Left ventricle myocardium inferior (tissue), 1 donor: ENCODE measurements at regions not wholly inside any gene's neighbourhood (a gene's known extent, or its start where the extent isn't known, plus 50 kb on each side); places are given as distances from the start of the nearest gene placed in this dataset.

Source experiments
- DNase-seq: peaks from one replicate; pipeline ENCODE4 v3.0.0-alpha.2; 2020
- H3K27ac ChIP-seq: fragments of 200-600 bp; replicated peaks from 2 replicates; pipeline ENCODE4 v1.8.0; 2021
- H3K27me3 ChIP-seq: fragments of 200-600 bp; 2 replicates; pipeline ENCODE4 v1.8.0; 2021; ENCODE audit warnings: low read depth
- H3K36me3 ChIP-seq: fragments of 200-600 bp; 2 replicates; pipeline ENCODE4 v1.8.0; 2021
- H3K4me1 ChIP-seq: fragments of 200-600 bp; 2 replicates; pipeline ENCODE4 v1.8.0; 2021
- H3K4me3 ChIP-seq: fragments of 200-600 bp; 2 replicates; pipeline ENCODE4 v1.8.0; 2021; ENCODE audit warnings: mild to moderate bottlenecking, moderate library complexity
- H3K9me3 ChIP-seq: fragments of 200-600 bp; replicated peaks from 2 replicates; pipeline ENCODE4 v1.8.0; 2021
- intact Hi-C: fragments of 100-400 bp; cut with micrococcal nuclease; formaldehyde crosslinking; loops from one replicate; pipeline ENCODE4 v1.11.0; 2022
- TF ChIP-seq, protein P1 (sequence below): fragments of 200-600 bp; IDR thresholded peaks from 2 replicates; pipeline ENCODE4 v1.8.0; 2021; ENCODE audit warnings: antibody characterized with exemption, mild to moderate bottlenecking, borderline replicate concordance
- donor health status: DM: no; HTN: yes; CAD: no; lungs with severe emphysema.

- Histone ChIP-seq H3K36me3 (no peaks in the 10 kb centered on the region), H3K4me1 (peaks cover 57% of the 10 kb centered on the region), H3K9me3 (no peaks in the 10 kb centered on the region), H3K4me3 (no peak overlapping the region), H3K27me3 (no peaks in the 10 kb centered on the region), H3K27ac (no peak overlapping the region)
- TF ChIP-seq, protein P1, sequence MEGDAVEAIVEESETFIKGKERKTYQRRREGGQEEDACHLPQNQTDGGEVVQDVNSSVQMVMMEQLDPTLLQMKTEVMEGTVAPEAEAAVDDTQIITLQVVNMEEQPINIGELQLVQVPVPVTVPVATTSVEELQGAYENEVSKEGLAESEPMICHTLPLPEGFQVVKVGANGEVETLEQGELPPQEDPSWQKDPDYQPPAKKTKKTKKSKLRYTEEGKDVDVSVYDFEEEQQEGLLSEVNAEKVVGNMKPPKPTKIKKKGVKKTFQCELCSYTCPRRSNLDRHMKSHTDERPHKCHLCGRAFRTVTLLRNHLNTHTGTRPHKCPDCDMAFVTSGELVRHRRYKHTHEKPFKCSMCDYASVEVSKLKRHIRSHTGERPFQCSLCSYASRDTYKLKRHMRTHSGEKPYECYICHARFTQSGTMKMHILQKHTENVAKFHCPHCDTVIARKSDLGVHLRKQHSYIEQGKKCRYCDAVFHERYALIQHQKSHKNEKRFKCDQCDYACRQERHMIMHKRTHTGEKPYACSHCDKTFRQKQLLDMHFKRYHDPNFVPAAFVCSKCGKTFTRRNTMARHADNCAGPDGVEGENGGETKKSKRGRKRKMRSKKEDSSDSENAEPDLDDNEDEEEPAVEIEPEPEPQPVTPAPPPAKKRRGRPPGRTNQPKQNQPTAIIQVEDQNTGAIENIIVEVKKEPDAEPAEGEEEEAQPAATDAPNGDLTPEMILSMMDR, result no peak
- intact Hi-C loops, result no loop called here
- DNase-seq, result no peak
These were observed 154.4 kb downstream of the NOC3L start for GRCh38 chr10:94208315-94208714.

DNA sequence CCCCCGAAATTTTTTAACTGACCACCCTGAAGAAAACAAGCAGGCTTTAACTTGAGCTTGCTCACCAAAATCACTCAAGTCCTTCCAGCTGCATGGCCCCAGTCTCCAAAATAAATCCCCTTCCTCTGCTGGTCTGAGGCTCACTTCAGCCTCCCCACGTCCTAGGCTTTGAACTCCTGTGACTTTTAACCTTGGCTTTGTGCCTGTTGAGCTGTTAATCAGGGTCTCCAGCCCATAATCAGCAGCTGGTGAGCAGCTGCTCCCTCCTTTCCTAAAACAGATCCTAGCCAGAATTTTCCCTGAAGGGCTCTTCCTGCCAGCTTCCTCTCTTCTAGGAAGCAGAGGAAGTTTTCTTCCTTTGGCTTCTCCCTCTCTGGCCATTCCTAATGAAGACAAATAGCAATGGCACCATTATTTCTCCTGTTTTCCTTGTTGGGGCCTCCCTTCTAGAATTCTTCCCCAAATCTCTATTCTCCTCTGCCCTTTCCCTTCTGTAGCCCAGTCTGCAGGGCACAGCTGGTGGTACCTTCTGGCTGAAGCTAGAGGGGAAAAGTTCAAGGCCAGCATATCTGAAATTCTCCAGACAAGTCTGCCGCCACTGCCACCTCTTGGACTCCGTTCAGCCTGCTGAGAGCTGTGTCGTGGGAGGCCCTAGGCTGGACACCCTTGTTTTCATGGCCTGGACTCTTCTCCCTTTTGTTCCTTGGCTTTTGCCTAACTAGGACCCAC lies 152.1 kb downstream of the NOC3L start:
- Histone ChIP-seq H3K27ac (peak overlapping the region; percentile 66), H3K9me3 (no peaks in the 10 kb centered on the region), H3K36me3 (no peaks in the 10 kb centered on the region), H3K4me1 (peaks cover 69% of the 10 kb centered on the region), H3K27me3 (no peaks in the 10 kb centered on the region), H3K4me3 (no peak overlapping the region)
- intact Hi-C loops, result no loop called here
- no peak for DNase-seq
- TF ChIP-seq, protein P1, result no peak

GRCh38 chr10:94211169-94211510 lies 151.6 kb downstream of the NOC3L start:
- Histone ChIP-seq H3K27me3 (no peaks in the 10 kb centered on the region), H3K36me3 (no peaks in the 10 kb centered on the region), H3K4me3 (no peak overlapping the region), H3K27ac (peak overlapping the region; percentile 66), H3K4me1 (peaks cover 64% of the 10 kb centered on the region), H3K9me3 (no peaks in the 10 kb centered on the region)
- intact Hi-C loops, result no loop called here
- DNase-seq, result no peak
- TF ChIP-seq, protein P1, result no peak

DNA sequence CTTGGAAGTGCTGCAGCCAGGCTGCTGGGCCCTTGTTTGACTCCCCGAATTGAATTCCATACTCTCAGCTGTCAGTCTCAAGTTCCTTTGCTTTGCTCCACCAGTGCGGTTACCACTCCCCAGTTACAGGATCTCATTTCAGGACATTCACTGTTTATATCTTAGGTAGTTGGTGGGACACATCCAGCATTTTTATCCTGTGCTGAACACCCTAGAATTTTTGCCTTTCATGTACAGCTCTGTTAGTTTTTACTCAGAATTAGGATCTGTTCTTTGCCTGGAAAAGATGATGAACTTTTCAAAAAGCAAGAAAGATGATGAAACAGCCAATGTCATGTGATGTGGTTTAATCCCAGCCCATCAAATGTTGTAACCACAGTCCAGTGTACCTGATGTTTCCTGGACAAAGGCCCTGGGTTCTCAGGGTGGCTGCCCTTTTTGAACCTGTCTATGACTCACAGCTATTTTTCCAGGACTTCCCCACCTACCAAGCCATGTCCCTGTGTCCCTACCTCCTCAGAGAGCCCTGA lies 149.7 kb downstream of the NOC3L start:
- TF ChIP-seq, protein P1, result no peak
- no peak for DNase-seq
- intact Hi-C loops, result no loop called here
- no peaks in the 10 kb centered on the region for H3K9me3 ChIP-seq
- H3K4me1 ChIP-seq, result peaks cover 56% of the 10 kb centered on the region
- H3K27me3 ChIP-seq, result no peaks in the 10 kb centered on the region
- no peak overlapping the region for H3K4me3 ChIP-seq
- peak overlapping the region; percentile 52 for H3K27ac ChIP-seq
- H3K36me3 ChIP-seq, result no peaks in the 10 kb centered on the region

DNA sequence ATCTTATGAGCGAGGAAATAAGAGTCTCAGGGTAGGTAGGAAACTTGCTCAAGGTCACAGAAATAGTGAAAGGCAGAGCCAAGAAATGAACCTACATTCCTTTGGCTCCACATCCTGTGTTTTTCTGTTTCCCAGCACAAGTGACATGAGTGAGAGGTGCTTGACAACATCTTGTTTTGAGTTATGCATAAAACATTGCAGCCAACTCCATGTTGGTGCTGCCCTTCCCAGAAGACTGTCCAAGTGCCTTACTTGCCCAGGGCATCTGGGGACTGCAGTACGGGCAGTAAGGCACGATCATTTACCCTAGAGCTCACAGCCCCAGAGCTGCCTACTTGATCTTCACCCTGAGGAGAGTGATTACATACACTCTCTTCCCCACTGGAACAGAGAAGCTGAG lies 148.8 kb downstream of the NOC3L start:
- H3K36me3 ChIP-seq, result no peaks in the 10 kb centered on the region
- H3K27ac ChIP-seq, result peak overlapping the region; percentile 52
- H3K4me1 ChIP-seq, result peaks cover 58% of the 10 kb centered on the region
- TF ChIP-seq, protein P1, result no peak
- intact Hi-C loops, result no loop called here
- no peaks in the 10 kb centered on the region for H3K9me3 ChIP-seq
- no peaks in the 10 kb centered on the region for H3K27me3 ChIP-seq
- no peak overlapping the region for H3K4me3 ChIP-seq
- DNase-seq, result no peak
